IPS DF 4.7 (cell line): ENCODE measurements at regions not wholly inside any gene's neighbourhood (a gene's known extent, or its start where the extent isn't known, plus 50 kb on each side); places are given as distances from the start of the nearest gene placed in this dataset.

ENCODE experiments used
- DNase-seq: peaks from one replicate; pipeline ENCODE4 v3.0.0-alpha.2; 2013; ENCODE audit warnings: low spot score; ENCODE audit errors: extremely low read depth

DNA sequence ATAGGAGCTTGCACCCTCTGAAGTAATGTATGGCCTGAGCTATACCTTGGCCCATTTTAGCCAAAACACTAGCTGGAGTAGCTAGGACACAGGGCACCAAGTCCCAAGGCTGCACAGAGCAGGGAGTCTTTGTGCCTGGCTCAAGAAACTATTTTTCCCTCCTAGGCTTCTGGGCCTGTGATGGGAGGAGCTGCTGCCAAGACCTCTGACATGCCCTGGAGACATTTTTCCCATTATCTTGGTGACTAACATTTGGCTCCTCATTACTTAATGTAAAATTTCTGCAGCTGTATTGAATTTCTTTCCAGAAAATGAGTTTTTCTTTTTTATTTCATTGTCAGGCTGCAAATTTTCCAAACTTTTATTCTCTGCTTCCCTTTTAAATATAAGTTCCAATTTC, 1099.2 kb downstream of the CDH18 start:
- DNase-seq: no peak

DNA sequence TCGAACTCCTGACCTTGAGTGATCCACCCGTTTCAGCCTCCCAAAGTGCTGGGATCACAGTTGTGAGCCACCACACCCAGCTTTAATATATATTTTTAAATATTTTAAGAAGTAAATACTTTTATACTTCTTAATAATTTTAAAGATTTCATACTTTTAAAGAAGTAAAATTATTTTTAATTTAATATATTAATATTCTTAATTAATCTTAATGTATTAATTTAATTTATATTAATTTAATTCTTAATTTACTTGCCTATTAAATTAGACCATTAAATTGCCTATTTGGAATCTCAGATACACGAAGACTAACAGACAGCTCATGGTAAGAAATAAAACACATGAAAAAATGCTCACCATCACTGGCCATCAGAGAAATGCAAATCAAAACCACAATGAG, 1087.4 kb downstream of the CDH18 start:
- no peak for DNase-seq

DNA sequence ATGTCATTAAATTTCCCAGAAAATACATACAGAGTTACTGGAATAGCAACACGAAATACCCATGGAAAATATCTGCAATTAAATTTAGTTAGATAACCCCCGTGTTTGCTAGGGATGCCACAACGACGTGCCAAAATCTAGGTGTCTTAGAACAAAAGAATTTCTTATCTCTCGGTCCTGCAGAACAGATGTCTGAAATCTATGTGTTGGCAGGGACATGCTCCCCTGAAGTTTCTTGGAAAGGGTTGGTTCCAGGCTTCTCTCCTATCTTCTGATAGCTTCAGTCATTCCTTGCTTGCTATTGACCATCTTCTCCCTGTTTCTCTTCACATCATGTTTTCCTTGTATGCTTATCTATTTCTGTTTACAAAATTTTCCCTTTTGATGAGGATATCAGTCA, 1067.0 kb downstream of the CDH18 start:
- no peak for DNase-seq

DNA sequence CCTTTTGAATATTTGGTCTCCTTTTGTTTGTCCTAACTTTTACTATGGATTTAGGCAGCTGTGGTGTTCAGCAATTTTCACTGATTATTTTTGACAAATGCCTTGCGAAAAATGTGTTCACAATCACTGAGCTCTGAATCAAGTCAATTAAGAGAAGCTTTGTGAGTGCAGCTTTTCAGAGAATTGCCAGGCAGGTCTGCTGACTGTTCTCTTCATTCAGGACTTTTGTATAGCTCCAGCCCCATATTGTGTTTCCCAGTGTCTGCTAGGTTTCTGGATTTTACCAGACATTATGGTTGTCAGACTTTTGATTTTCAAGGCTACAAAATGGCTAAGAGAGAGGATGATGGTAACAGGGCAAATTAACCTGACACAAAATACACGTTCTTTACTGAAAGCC, 1055.9 kb downstream of the CDH18 start:
- no peak for DNase-seq

DNA sequence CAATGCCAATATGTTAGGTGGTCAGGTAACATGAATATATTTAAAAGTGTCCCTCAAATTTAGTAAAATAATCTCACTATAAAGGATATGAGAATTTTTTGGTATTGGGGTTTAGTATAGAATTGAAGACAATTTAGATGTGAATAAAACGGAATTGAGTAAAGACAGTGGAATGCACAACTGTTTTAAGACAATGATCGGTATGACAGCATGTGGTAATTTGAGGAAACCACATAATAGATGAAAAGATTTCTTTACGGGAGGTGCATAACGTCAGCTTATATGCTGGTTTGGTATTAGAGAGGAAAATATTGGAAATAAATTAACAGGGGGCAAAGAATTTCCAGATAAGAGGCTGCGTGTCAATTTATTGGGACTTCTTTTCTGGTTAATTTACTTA, 1043.2 kb downstream of the CDH18 start:
- no peak for DNase-seq

DNA sequence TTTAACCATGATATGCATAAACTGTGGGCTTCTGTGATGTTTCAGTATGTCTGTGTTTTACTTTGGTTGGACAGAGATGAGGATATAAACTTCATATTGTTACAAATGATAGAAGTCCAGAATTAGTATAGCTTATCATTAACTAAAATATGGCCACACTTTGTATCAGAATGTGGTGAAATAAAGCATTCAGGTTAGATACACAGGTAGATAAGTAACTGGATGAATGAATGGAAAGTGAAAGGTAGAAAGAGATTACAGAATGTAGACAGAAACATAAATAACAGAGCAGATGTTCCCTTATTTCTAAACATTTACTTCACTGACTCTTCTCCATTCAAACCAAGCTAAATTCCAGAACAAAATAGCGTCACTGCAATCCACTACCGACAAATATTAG, 1033.8 kb downstream of the CDH18 start:
- DNase-seq: no peak

DNA sequence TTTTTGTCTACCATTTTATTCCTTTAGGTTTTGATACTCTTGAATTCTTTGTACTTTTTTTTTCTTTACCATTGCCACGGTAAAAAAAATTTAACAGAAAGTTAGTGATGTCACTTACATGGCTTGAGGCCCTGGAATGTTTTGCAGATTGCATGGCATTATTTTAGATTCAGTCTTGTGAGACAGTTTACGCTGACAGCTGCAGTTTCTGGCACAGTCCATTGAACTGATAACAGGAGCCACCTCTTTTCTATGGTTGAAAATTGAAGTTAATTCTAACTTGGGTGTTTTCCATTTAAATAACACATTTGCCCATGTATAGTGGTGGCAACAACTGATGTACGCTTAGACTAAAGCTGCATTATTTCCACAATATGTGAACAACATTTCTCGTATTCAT, 1028.5 kb downstream of the CDH18 start:
- no peak for DNase-seq

DNA sequence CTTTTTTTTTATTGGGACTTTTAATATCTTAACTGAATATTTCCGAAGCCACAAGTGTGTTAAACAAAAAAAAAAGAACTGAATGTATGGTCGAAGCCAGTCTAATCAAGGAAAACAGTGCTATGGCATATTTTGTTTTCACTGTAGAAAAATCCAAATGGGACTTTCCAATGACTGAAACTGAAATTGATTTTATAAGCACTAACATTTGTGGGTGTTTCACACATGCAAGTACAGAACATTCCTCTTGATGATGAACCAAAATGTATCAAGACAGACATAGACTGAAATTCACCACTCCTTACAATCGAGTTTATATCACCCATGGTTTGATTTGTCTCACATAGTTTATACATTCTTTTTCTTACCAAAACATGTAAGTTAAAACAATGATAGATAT, 1026.8 kb downstream of the CDH18 start:
- no peak for DNase-seq

DNA sequence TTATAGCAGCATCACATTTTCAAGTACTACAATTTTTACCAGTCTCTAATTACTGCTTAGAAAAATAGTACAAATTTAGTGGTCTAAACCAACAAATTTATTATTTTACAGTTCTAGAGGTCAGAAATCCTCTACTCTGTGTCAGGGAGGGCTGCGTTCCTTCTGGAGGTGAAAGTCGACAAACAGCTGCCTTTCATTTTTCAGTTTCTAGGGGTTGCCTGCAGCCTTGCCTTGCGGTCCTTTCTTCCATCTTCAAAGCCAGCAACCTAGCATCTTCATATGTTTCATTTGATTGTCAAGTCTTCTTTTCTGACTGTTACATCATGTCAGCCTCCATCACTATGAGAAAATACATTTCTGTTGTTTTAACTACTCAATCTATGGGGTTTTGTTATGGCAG, 1022.1 kb downstream of the CDH18 start:
- DNase-seq: no peak

DNA sequence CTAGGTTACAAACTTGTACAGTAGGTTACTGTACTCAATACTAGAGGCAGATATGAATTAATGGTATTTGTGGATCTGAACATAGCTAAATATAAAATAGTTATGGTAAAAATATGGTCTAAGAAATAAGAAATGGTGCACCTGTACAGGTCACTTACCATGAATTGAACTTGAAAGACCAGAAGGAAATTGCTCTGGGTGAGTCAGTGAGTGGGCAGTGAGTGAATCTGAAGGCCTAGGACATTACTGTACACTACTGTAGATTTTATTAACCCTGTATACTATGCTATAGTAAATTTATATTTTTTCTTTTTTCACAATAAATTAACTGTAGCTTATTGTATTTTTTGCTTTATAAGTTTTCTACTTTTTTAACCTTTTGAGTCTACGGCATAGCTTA, 1020.4 kb downstream of the CDH18 start:
- no peak for DNase-seq

DNA sequence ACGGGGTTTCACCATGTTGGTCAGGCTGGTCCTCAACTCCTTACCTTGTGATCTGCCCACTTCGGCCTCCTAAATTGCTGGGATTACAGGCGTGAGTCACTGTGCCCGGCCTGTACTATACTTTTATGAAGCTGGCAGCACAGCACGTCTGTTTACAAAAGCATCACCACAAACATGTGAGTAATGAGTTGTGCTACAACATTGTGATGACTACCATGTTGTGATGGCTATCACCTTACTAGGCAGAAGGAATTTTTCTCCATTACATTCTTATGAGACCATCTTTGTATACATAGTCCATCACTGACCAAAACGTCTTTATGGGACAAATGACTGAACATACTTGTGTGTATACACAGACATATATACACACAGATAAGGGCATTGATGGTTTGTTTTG, 1019.0 kb downstream of the CDH18 start:
- no peak for DNase-seq

DNA sequence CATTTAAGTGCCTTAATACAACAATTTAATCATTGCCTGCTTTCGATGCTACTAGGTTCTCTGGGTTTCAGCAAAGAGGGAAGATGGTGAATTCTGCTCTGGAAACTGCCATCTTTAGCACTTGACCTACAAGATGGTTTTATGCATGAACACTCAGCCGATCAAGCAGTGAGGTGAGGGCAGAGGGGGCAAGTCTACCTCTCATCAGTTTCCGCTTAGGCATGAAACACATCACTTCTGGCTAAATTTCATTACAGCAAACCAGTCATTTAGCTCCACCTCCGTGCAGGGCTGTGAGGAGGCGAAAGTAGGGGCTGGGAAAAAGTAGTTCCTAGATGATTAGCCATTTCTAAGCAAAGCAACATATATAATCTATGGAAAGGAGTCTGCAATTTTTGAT, 1018.0 kb downstream of the CDH18 start:
- no peak for DNase-seq

DNA sequence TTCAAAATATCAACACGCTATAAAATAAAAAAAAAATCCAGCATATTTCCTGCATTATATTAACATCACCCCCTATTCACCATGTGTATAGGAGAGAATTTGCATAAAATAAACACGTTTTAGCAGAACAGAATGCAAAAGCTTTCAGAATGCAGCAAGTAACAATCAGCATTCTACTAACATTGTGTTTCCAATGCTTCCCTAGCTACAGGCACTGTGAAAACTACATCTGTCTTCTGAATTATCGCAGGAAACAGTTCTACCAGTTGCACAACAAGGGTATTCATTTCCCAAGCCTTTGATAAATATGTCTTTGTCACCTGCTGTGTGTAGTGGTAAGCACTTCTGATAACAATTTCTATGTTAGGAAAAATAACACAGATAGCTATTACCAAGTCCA, 1015.8 kb downstream of the CDH18 start:
- DNase-seq: no peak

DNA sequence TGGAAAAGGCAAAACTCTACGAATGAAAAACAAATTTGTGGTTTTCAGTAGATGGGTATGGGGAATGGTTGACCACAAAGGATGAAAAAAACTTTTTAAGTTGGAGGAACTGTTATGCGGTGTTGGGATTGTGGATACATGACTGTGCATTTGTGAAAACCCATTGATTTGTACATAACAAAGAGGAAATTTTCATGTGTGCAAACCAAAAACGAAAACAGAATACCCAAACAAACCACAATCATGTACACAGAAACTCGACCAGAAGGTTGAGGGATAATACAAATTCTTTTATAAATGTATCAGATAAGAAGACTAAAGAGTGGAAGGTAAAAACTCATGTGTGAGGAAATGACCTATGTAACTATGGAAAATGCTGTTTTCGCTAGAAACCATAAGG, 1012.4 kb downstream of the CDH18 start:
- no peak for DNase-seq

DNA sequence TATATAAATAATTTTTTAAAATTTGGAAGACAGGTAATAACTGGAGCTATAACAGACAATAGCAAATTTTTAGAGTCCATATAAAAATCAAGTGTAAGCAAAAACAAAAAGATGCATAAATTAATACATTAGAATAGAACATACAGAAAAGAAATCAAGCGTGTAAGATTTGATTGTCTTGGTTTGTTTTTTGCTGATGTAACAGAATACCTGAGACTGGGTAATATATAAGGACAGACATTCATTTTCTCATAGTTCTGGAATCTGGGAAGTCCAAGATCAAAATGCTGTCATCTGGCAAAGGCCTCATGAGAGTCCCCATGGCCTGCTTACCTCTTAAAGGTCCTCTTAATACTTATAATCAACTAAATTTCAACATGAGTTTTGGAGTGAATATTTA, 1010.1 kb downstream of the CDH18 start:
- DNase-seq: no peak

DNA sequence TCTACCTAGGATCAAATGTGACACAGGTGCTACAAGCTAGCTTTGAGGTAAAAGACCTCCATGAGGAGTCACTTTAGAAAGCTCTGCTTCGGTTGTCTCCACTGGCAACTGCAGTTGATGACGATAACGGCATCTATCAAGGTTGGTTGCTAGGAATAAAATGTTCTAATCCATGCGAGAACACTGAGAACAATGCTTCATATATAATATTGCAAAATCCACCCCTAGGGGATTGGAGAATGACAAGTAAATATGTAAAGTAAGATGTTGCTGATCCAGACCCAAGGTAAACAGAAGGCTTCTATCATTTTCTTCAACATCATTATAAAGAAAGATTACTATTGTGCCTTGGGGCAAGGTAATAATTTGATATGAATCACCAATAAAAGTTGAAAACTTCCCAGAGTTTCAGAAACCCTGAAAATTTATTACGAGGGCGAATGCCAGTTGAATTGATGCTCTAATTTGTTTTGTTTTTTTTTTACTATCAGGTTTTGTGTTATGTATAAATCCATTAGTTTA, 1003.4 kb downstream of the CDH18 start:
- no peak for DNase-seq

DNA sequence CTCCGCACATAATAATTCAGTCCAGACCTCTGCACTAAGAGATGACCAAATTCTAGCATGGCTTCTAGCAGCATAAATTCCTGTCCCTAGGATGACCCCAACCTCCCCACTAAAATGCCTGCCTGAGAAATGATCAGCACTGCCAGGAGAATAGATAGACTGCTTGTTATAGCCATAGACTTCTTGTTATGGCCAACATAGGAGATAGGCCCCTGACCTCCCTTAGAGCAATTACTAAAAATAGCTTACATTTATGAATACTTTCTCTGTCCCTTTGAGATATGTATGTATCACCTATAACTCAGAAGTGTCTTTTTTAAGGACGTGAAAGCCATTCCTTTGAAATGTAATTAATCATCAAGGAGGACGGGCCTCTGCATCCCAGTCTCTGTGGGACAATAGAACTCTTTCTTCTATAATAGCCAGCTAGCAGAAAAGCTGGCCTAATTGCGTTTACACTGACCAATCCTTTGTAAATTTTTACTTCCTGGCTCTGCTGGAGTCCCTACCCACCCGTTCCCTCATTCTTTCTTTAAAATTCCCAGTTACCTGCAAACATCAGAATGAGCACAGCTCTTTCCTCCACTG, 1002.7 kb downstream of the CDH18 start:
- DNase-seq: no peak

DNA sequence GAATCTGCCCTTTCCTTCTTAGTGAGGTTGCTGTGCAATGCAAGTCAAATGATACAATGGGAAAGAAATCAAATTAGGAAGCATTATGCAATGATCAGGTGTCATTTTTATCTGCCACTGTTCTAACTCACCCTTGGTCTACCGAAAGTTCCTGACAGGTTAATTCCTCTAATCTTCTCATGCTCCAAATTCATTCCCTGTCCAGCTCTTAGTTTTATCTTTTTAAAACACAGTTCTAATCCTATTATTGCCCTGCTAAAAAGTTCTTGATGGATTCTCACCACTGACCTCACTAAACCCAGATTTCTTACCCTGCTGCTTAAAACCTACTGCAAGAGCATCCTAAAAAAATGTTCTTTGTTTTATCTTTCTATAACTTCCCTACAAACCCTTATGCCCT, 1000.9 kb downstream of the CDH18 start:
- DNase-seq: no peak

DNA sequence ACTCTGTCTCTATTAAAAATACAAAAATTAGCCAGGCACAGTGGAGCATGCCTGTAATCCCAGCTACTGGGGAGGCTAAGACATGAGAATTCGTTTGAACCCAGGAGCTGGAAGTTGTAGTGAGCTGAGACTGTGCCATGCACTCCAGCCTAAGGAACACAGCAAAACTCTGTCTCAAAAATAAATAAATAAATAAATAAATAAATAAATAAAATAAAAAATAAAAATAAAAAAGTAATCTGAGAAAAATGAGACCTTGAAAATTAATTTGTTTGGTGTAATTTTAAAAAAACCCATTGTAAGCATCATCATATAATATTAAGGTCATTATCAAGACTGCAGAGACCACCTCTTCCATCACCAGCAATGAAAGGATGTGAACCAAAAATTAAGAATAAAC, 997.1 kb downstream of the CDH18 start:
- DNase-seq: no peak

DNA sequence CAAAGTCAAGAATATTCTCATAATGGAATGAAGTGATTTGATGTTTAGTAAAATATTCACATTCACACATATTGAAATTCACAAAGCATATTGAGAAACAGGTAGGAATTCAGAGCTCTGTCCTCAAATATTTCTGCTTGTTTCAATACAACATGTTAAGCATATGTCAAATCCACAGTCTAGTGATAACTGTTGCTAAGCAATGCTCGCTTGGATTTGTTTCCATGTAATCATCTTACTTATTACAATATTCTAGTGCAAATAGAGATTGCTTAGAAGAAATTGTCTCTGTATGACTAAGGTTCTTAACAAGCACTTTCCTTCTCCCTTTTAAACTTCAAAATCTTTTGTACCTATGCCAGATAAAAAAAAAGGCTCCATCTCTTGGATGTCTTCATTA, 995.7 kb downstream of the CDH18 start:
- no peak for DNase-seq

DNA sequence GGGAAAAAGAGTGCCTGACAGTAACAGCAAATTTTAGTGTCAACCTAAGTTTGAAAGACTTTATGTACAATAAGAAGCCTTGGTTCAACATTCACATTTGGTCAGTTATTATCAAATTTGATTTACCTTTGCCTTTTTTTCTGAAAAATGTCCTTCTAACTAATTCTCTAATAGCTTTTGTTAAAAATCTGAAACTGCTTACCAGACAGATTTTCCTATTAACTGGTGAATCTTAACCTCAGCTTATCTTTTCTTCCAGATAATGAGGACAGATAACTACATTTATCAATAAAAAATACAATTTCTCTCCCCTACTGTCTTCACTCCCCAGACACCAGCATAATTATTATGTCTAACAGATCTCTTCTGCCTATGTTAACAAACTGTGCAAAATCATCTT, 988.5 kb downstream of the CDH18 start:
- DNase-seq: no peak

DNA sequence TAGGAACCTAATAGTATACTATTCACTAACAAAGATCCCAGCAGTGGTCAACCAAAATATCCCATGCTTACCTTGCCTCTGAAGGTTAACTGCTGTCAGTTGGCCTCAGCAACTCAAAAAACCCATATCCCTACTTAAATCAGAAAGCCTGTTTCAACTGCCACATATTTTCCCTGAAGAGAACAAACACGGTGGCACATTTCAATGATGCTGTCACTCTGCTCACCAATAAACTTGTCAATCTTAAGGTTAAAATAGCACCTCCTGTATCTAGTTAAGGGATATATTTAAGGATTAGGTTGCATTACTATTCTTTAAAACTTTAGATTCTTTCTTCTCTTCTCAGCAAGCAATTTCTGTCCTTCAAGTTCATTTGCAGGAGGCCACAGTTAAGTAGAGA, 986.9 kb downstream of the CDH18 start:
- no peak for DNase-seq

DNA sequence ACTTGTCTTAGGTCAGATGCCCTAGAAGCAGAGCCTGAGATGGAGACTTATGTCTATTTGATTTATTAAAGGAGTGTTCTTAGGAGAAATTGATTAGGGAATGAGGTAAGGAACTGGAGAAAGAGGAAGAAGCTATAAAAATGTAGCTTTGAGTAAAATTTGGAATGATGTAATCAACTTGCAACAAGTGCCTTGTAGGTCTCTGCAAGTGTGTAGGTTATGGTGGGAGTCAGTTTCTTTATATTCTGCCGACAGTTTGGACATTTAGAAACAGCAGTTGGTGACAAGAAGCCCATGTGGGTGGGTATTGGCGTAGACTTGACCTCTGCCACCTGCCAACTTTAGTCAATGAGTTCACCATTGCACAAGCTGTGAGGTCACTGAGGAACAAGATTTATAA, 986.5 kb downstream of the CDH18 start:
- DNase-seq: no peak

DNA sequence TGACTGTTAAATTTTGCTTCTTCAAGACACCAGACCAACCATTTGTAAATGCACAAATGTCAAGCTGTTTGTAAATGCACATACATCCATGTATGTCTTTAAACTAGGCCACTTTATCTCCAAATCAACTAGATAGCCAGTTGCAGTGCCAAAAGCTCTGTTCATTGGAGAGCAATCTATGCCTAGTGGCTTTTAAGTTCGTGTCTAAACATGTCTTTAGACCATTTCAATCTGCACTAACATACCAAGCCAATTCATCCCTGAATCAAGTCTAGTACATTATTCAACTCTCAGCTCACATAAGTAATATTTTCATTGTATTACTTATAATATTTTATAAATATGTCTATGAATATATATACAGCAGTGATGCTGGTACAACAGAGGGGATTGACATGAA, 985.9 kb downstream of the CDH18 start:
- no peak for DNase-seq
